K562 (cell line): ENCODE measurements at regions not wholly inside any gene's neighbourhood (a gene's known extent, or its start where the extent isn't known, plus 50 kb on each side); places are given as distances from the start of the nearest gene placed in this dataset.

Experiments used
- ATAC-seq: fragments of 200-7000 bp; cut with Tn5 transposase; 3 replicates; pipeline ENCODE4 v1.9.1; 2020; ENCODE audit warnings: moderate library complexity
- BruUV-seq: library from RNA; stranded (reverse); fragments of 400-500 nt; replicated peaks from 2 replicates; lab custom pipeline; 2021; lab: Mats Ljungman, UMichigan
- CTCF ChIA-PET: fragments of 300-600 bp; formaldehyde crosslinking; extraction: SDS; loops from one replicate; lab custom pipeline; 2021; ENCODE audit warnings: low intra/inter-chr PET ratio; lab: Yijun Ruan, JAX
- POLR2A ChIA-PET: fragments of 300-600, 350-650 bp; sonication (Branson Sonifier 250); formaldehyde crosslinking; extraction: SDS; loops from one replicate; lab custom pipeline; 2021; ENCODE audit warnings: antibody characterized with exemption, inconsistent platforms; lab: Yijun Ruan, JAX
- DNase-seq, 4 experiments: peaks; one replicate each; pipeline versions ENCODE4 v3.0.0 to v3.0.0-alpha.2; 2011 to 2018; ENCODE audit warnings: low spot score in 3 of 4, mixed read lengths in 3 of 4; ENCODE audit errors: extremely low read depth in 1 of 4
- FAIRE-seq: peaks from 2 replicates; lab custom pipeline; 2011; peaks lifted over from hg19 to GRCh38; lab: Jason Lieb, UNC
- H2AFZ ChIP-seq: 2 replicates; pipeline ENCODE4 v1.6.0; 2011; ENCODE audit warnings: low read depth, low read length, control low read depth, inconsistent platforms
- H3K27ac ChIP-seq: fragments of 200-600 bp; 3 replicates; pipeline ENCODE4 v1.8.0; 2011; ENCODE audit warnings: low read depth, mild to moderate bottlenecking, control low read depth, inconsistent platforms, low read length, moderate library complexity, mixed read lengths; ENCODE audit errors: extremely low read depth
- H3K27me3 ChIP-seq, 2 experiments: fragments of 300-600 bp in 1 of 2; 2 replicates in 1 of 2; 3 replicates in 1 of 2; pipeline versions ENCODE4 v1.6.0 to v1.8.0; 2011; ENCODE audit warnings: inconsistent platforms in 2 of 2, low read length in 2 of 2, mild to moderate bottlenecking in 1 of 2, mixed read lengths in 1 of 2, moderate library complexity in 1 of 2; ENCODE audit not compliant: control insufficient read depth in 2 of 2, insufficient read depth in 2 of 2
- H3K36me3 ChIP-seq: fragments of 300-600 bp; 3 replicates; pipeline ENCODE4 v1.8.0; 2011; ENCODE audit warnings: mild to moderate bottlenecking, low read length, inconsistent platforms; ENCODE audit not compliant: control insufficient read depth, insufficient read depth
- H3K4me1 ChIP-seq, 2 experiments: fragments of 200-600 bp in 1 of 2; replicated peaks in 1 of 2; 2 replicates in 1 of 2; 3 replicates in 1 of 2; pipeline versions ENCODE4 v1.5.1 to v1.8.0; 2011; ENCODE audit warnings: inconsistent platforms in 2 of 2, low read length in 2 of 2, mild to moderate bottlenecking in 1 of 2, mixed read lengths in 1 of 2, moderate library complexity in 1 of 2; ENCODE audit not compliant: control insufficient read depth in 2 of 2, insufficient read depth in 2 of 2
- H3K4me2 ChIP-seq: 2 replicates; pipeline ENCODE4 v1.6.1; 2011; ENCODE audit warnings: low read length, control low read depth, inconsistent platforms, mixed read lengths; ENCODE audit not compliant: insufficient read depth
- H3K4me3 ChIP-seq: fragments of 200-600 bp; sonication (generic), shearing (Covaris generic); 2 replicates; pipeline ENCODE4 v1.5.1; 2016; ENCODE audit warnings: control low read depth, inconsistent platforms
- H3K79me2 ChIP-seq: fragments of 200-600 bp; 3 replicates; pipeline ENCODE4 v1.8.0; 2011; ENCODE audit warnings: low read length, inconsistent platforms; ENCODE audit not compliant: control insufficient read depth, insufficient read depth
- H3K9ac ChIP-seq, 2 experiments: 2 replicates each; pipeline versions ENCODE4 v1.6.0 to v1.6.1; 2011; ENCODE audit warnings: low read depth in 2 of 2, low read length in 2 of 2, control low read depth in 1 of 2, inconsistent platforms in 1 of 2, mild to moderate bottlenecking in 1 of 2, mixed read lengths in 1 of 2; ENCODE audit not compliant: insufficient read depth in 1 of 2
- H3K9me1 ChIP-seq: one replicate; pipeline ENCODE4 v1.6.0; 2011; ENCODE audit warnings: inconsistent platforms, mild to moderate bottlenecking, low read length, moderate library complexity; ENCODE audit not compliant: control insufficient read depth, insufficient read depth
- H3K9me3 ChIP-seq: replicated peaks from 2 replicates; pipeline ENCODE4 v1.5.1; 2011; ENCODE audit warnings: low read depth, low read length, inconsistent platforms; ENCODE audit not compliant: control insufficient read depth, insufficient read depth
- H4K20me1 ChIP-seq: replicated peaks from 2 replicates; pipeline ENCODE4 v1.6.1; 2011; ENCODE audit warnings: low read length, inconsistent platforms, mixed read lengths; ENCODE audit not compliant: control insufficient read depth, insufficient read depth
- ADNP ChIP-seq: fragments of 200-800 bp; sonication (Bioruptor generic); IDR thresholded peaks from 2 replicates; pipeline ENCODE4 v1.6.1; 2016; ENCODE audit warnings: missing genetic modification characterization, missing compliant biosample characterization
- ATF3 ChIP-seq, 2 experiments: fragments of 450-650 bp in 1 of 2; sonication (generic) in 1 of 2; formaldehyde crosslinking in 1 of 2; IDR thresholded peaks in 1 of 2; conservative IDR thresholded peaks in 1 of 2; 2 replicates each; pipeline versions ENCODE4 v1.6.1 to v1.8.1; 2016 to 2023; ENCODE audit warnings: mild to moderate bottlenecking in 2 of 2, moderate library complexity in 2 of 2, inconsistent platforms in 1 of 2, missing genetic modification reagents in 1 of 2
- CCNT2 ChIP-seq: IDR thresholded peaks from 2 replicates; pipeline ENCODE4 v1.6.1; 2011; ENCODE audit warnings: borderline replicate concordance, low read depth, mild to moderate bottlenecking, moderate library complexity, mixed read lengths, low read length; ENCODE audit not compliant: insufficient read length; ENCODE audit errors: extremely low read depth
- CHCHD3 ChIP-seq: fragments of 250-450 bp; sonication (Bioruptor Pico); IDR thresholded peaks from 2 replicates; pipeline ENCODE4 v2.1.2; 2022; ENCODE audit warnings: mild to moderate bottlenecking
- CTCFL ChIP-seq: IDR thresholded peaks from 2 replicates; pipeline ENCODE4 v1.6.1; 2011; ENCODE audit warnings: borderline replicate concordance, low read depth, mild to moderate bottlenecking, moderate library complexity, low read length; ENCODE audit not compliant: insufficient read depth, poor library complexity, severe bottlenecking
- FOS ChIP-seq: IDR thresholded peaks from 3 replicates; pipeline ENCODE4 v1.6.1; 2011; ENCODE audit not compliant: insufficient read length; ENCODE audit errors: extremely low read depth
- GABPB1 ChIP-seq: sonication (generic); formaldehyde crosslinking; IDR thresholded peaks from 2 replicates; pipeline ENCODE4 v1.8.0; 2022; ENCODE audit warnings: mild to moderate bottlenecking, missing genetic modification reagents
- HDGF ChIP-seq: fragments of 450-650 bp; IDR thresholded peaks from 2 replicates; pipeline ENCODE4 v1.6.1; 2016
- MAX ChIP-seq: sonication (generic); formaldehyde crosslinking; IDR thresholded peaks from 2 replicates; pipeline ENCODE4 v1.9.0; 2022; ENCODE audit warnings: mild to moderate bottlenecking, missing genetic modification reagents
- RBM22 ChIP-seq: fragments of 200-400 bp; formaldehyde crosslinking; IDR thresholded peaks from 2 replicates; pipeline ENCODE4 v1.6.1; 2018; ENCODE audit warnings: low read length, low read depth; ENCODE audit not compliant: poor library complexity, severe bottlenecking
- SMAD3 ChIP-seq: fragments of 450-650 bp; formaldehyde crosslinking; conservative IDR thresholded peaks from 2 replicates; pipeline ENCODE4 v1.4.0; 2020; ENCODE audit warnings: mild to moderate bottlenecking
- SRSF9 ChIP-seq: fragments of 200-400 bp; formaldehyde crosslinking; IDR thresholded peaks from 2 replicates; pipeline ENCODE4 v1.6.1; 2017; ENCODE audit warnings: low read depth, low read length, borderline replicate concordance
- TEAD4 ChIP-seq, 2 experiments: sonication (generic) in 1 of 2; formaldehyde crosslinking in 1 of 2; IDR thresholded peaks; 2 replicates each; pipeline versions ENCODE4 v1.6.1 to v1.8.0; 2012 to 2022; ENCODE audit warnings: borderline replicate concordance in 1 of 2, inconsistent platforms in 1 of 2, low read length in 1 of 2, mild to moderate bottlenecking in 1 of 2, missing genetic modification reagents in 1 of 2
- ZBTB7A ChIP-seq: IDR thresholded peaks from 2 replicates; pipeline ENCODE4 v1.6.1; 2011; ENCODE audit warnings: low read depth, mild to moderate bottlenecking, low read length, moderate library complexity, borderline replicate concordance; ENCODE audit not compliant: control insufficient read depth
- ZFPM2 ChIP-seq: fragments of 250-450 bp; sonication (Bioruptor Pico); IDR thresholded peaks from 2 replicates; pipeline ENCODE4 v1.5.1; 2022; ENCODE audit warnings: mild to moderate bottlenecking
- ZKSCAN3 ChIP-seq: fragments of 250-450 bp; sonication (Bioruptor Pico); IDR thresholded peaks from 2 replicates; pipeline ENCODE4 v1.4.0; 2020
- ZNF57 ChIP-seq: fragments of 450-650 bp; formaldehyde crosslinking; IDR thresholded peaks from 2 replicates; pipeline ENCODE4 v1.4.0; 2020; ENCODE audit warnings: mild to moderate bottlenecking, moderate library complexity
- ZNF584 ChIP-seq: fragments of 200-800 bp; sonication (Bioruptor generic); IDR thresholded peaks from 2 replicates; pipeline ENCODE4 v1.6.1; 2016; ENCODE audit warnings: low read depth, mild to moderate bottlenecking, missing genetic modification characterization, missing compliant biosample characterization
- ZNF589 ChIP-seq: fragments of 200-800 bp; sonication (Bioruptor generic); IDR thresholded peaks from 2 replicates; pipeline ENCODE4 v1.6.1; 2016; ENCODE audit warnings: low read depth, missing genetic modification characterization, missing compliant biosample characterization
- ZNF699 ChIP-seq: fragments of 250-450 bp; sonication (Bioruptor Pico); IDR thresholded peaks from 2 replicates; pipeline ENCODE4 v1.8.0; 2021; ENCODE audit warnings: mild to moderate bottlenecking, moderate library complexity; ENCODE audit not compliant: insufficient replicate concordance
- WGBS: fragments of 100-300 bp; shearing (Covaris generic); methylation state at CpG from one replicate; pipeline ENCODE4 v1.1.6; 2016; ENCODE audit warnings: low coverage, mixed read lengths; ENCODE audit not compliant: insufficient coverage; ENCODE audit errors: missing lambda C conversion rate; 5-methylcytosine and 5-hydroxymethylcytosine counted together
- in situ Hi-C: fragments of 300-500 bp; cut with MboI; formaldehyde crosslinking; loops from 4 replicates; pipeline ENCODE4 v1.15.0; 2018; ENCODE audit warnings: inconsistent platforms, mixed read lengths
- intact Hi-C: fragments of 100-400 bp; cut with micrococcal nuclease; formaldehyde crosslinking; loops from 2 replicates; pipeline ENCODE4 v1.14.2; 2022

GRCh38 chr21:25385341-25385740 is 221.9 kb downstream of the MRPL39 start:
- DNase-seq: no peak
- no peaks in the 10 kb centered on the region for H3K79me2 ChIP-seq
- H3K9me1 ChIP-seq: no peaks in the 10 kb centered on the region
- no peaks in the 10 kb centered on the region for H3K4me1 ChIP-seq
- no peaks in the 10 kb centered on the region for H4K20me1 ChIP-seq
- FAIRE-seq: peak; percentile 32
- BruUV-seq: no TSS peak
- H3K9ac ChIP-seq: no peak overlapping the region
- no peaks in the 10 kb centered on the region for H3K27me3 ChIP-seq
- H3K27ac ChIP-seq: no peak overlapping the region
- no peaks in the 10 kb centered on the region for H3K9me3 ChIP-seq
- in situ Hi-C loops: no loop called here
- intact Hi-C loops: loop anchor here (10.0 kb wide), 1 partner anchor 1531 kb away; no protein-coding TSS in a partner anchor
- CTCF ChIA-PET: no interaction called here
- no peak overlapping the region for H2AFZ ChIP-seq
- H3K4me3 ChIP-seq: no peak overlapping the region
- ATAC-seq: no peak
- POLR2A ChIA-PET: no interaction called here
- H3K4me2 ChIP-seq: no peak overlapping the region
- no peak for TF ChIP-seq ATF3 (IDR thresholded peaks at IDR 0.05)
- TF ChIP-seq ATF3 (CRISPR knock-in tag; conservative IDR thresholded peaks at IDR 0.05): no peak
- TF ChIP-seq CTCFL: no peak
- TF ChIP-seq FOS: no peak
- no peak for TF ChIP-seq GABPB1 (CRISPR knock-in tag)
- TF ChIP-seq ZNF57 (CRISPR knock-in tag): no peak
- TF ChIP-seq ZBTB7A: no peak
- TF ChIP-seq ZNF589: no peak
- TF ChIP-seq ZKSCAN3 (CRISPR knock-in tag): no peak
- TF ChIP-seq CHCHD3 (CRISPR knock-in tag): no peak
- no peak for TF ChIP-seq ZNF699 (CRISPR knock-in tag)
- no peak for TF ChIP-seq RBM22
- no peak for TF ChIP-seq HDGF
- TF ChIP-seq ZFPM2: no peak
- no peak for TF ChIP-seq CCNT2
- TF ChIP-seq SRSF9: no peak
- no peak for TF ChIP-seq MAX (CRISPR knock-in tag)
- TF ChIP-seq TEAD4 (IDR thresholded peaks at IDR 0.05; ENCODE audit: low read length): no peak
- no peak for TF ChIP-seq TEAD4 (CRISPR knock-in tag; IDR thresholded peaks at IDR 0.05; ENCODE audit: borderline replicate concordance)
- TF ChIP-seq SMAD3: no peak
- no peak for TF ChIP-seq ZNF584 (CRISPR knock-in tag)
- no peak for TF ChIP-seq ADNP (tag)
- TF ChIP-seq, all 486 proteins: peak for 0
- WGBS: 0% methylated on average over 3 of the region's 3 CpGs
- H3K36me3 ChIP-seq: no peaks in the 10 kb centered on the region
